OCI-M1 (cell line): ENCODE measurements at regions not wholly inside any gene's neighbourhood (a gene's known extent, or its start where the extent isn't known, plus 50 kb on each side); places are given as distances from the start of the nearest gene placed in this dataset.

Source experiments
- DNase-seq: peaks from one replicate; lab custom pipeline; 2025; lab: John Stamatoyannopoulos, UW

GRCh38 chr2:129877289-129877741, 102.2 kb upstream of the RAB6C start:
- peak; percentile 84 for DNase-seq

- DNase-seq = peak; percentile 39
These were observed 101.4 kb upstream of the RAB6C start for GRCh38 chr2:129877795-129878775.

GRCh38 chr2:129879614-129880180, 99.8 kb upstream of the RAB6C start:
- no peak for DNase-seq

- DNase-seq = no peak
These were observed 99.2 kb upstream of the RAB6C start for GRCh38 chr2:129880309-129880708.

GRCh38 chr2:129880971-129881370, 98.5 kb upstream of the RAB6C start:
- no peak for DNase-seq

- DNase-seq = no peak
These were observed 97.6 kb upstream of the RAB6C start for GRCh38 chr2:129881786-129882396.

GRCh38 chr2:129882476-129882875, 97.0 kb upstream of the RAB6C start:
- DNase-seq = no peak

- no peak for DNase-seq
These were observed 96.3 kb upstream of the RAB6C start for GRCh38 chr2:129883121-129883520.

GRCh38 chr2:129884221-129884786, 95.2 kb upstream of the RAB6C start:
- no peak for DNase-seq

- DNase-seq = peak; percentile 14
These were observed 93.7 kb upstream of the RAB6C start for GRCh38 chr2:129885735-129886134.

GRCh38 chr2:129887688-129888266, 91.7 kb upstream of the RAB6C start:
- no peak for DNase-seq

GRCh38 chr2:129888461-129888860, 91.0 kb upstream of the RAB6C start:
- DNase-seq = no peak

GRCh38 chr2:129888896-129889295, 90.6 kb upstream of the RAB6C start:
- no peak for DNase-seq

- no peak for DNase-seq
These were observed 87.8 kb upstream of the RAB6C start for GRCh38 chr2:129891341-129892320.

- DNase-seq = no peak
These were observed 87.1 kb upstream of the RAB6C start for GRCh38 chr2:129892360-129892759.

- DNase-seq = no peak
These were observed 86.7 kb upstream of the RAB6C start for GRCh38 chr2:129892773-129893172.

GRCh38 chr2:129893244-129893643, 86.2 kb upstream of the RAB6C start:
- no peak for DNase-seq

GRCh38 chr2:129894616-129895015, 84.8 kb upstream of the RAB6C start:
- no peak for DNase-seq

- DNase-seq = no peak
These were observed 84.4 kb upstream of the RAB6C start for GRCh38 chr2:129895061-129895460.

GRCh38 chr2:129895526-129896082, 83.9 kb upstream of the RAB6C start:
- DNase-seq = no peak
